ENCODE measurements at regions not wholly inside any gene's neighbourhood (a gene's known extent, or its start where the extent isn't known, plus 50 kb on each side); places are given as distances from the start of the nearest gene placed in this dataset.

- H3K27me3 Mint-ChIP-seq, result no peaks in the 10 kb centered on the region
- POLR2A ChIA-PET, result no interaction called here
- Histone ChIP-seq H3K4me2 (replicated peaks; ENCODE audit: low read depth, low read length, poor library complexity, severe bottlenecking) (no peak overlapping the region), H3K9me3 (ENCODE audit: control extremely low read depth in 1 of 3, control insufficient read depth in 2 of 3, insufficient read depth in 1 of 3, low read length in 2 of 3) (no peaks in the 10 kb centered on the region), H4K20me1 (ENCODE audit: control insufficient read depth, insufficient read depth, low read length, poor library complexity, severe bottlenecking) (no peaks in the 10 kb centered on the region), H3K4me3 (ENCODE audit: control extremely low read depth in 1 of 5, extremely low read depth in 1 of 5, insufficient read depth in 1 of 5, low read depth in 2 of 5, low read length in 4 of 5) (no peak overlapping the region), H3K36me3 (replicated peaks in 1 of 2; ENCODE audit: control extremely low read depth in 1 of 2, control insufficient read depth in 1 of 2, extremely low read depth in 1 of 2, insufficient read depth in 2 of 2, low read length in 1 of 2) (no peaks in the 10 kb centered on the region), H2AFZ (ENCODE audit: insufficient read depth, low read depth, low read length, poor library complexity, severe bottlenecking) (no peak overlapping the region), H3K27ac (ENCODE audit: low read length in 2 of 2) (no peak overlapping the region), H3K9ac (ENCODE audit: low read length) (no peak overlapping the region), H3K27me3 (replicated peaks in 1 of 4; ENCODE audit: control extremely low read depth in 1 of 4, control insufficient read depth in 3 of 4, insufficient read depth in 4 of 4, low read length in 3 of 4) (no peaks in the 10 kb centered on the region), H3K4me1 (ENCODE audit: control insufficient read depth in 2 of 2, insufficient read depth in 2 of 2, low read length in 2 of 2) (no peaks in the 10 kb centered on the region), H3K79me2 (ENCODE audit: control insufficient read depth, insufficient read depth, low read length) (no peaks in the 10 kb centered on the region)
- CTCF ChIA-PET, result no interaction called here
- DNase-seq (no peak), ATAC-seq (ENCODE audit: low read depth) (no peak)
- no peaks in the 10 kb centered on the region for H3K9me3 Mint-ChIP-seq (ENCODE audit: insufficient read depth)
- WGBS (ENCODE audit: insufficient coverage), result 100% methylated on average over 10 of the region's 12 CpGs
- no peak overlapping the region for H3K27ac Mint-ChIP-seq
- no peak overlapping the region for H3K4me3 Mint-ChIP-seq
- intact Hi-C loops (cut with micrococcal nuclease), result no loop called here
- no peak for TF ChIP-seq EZH2 (IDR thresholded peaks at IDR 0.05; ENCODE audit: borderline replicate concordance, insufficient read depth, low read depth, low read length, poor library complexity, severe bottlenecking)
- no peak for TF ChIP-seq CTCF (IDR thresholded peaks at IDR 0.05)
- H3K4me1 Mint-ChIP-seq, result no peaks in the 10 kb centered on the region
Measured at GRCh38 chr10:34932235-34932634, 117.1 kb upstream of the PARD3 start.

DNA sequence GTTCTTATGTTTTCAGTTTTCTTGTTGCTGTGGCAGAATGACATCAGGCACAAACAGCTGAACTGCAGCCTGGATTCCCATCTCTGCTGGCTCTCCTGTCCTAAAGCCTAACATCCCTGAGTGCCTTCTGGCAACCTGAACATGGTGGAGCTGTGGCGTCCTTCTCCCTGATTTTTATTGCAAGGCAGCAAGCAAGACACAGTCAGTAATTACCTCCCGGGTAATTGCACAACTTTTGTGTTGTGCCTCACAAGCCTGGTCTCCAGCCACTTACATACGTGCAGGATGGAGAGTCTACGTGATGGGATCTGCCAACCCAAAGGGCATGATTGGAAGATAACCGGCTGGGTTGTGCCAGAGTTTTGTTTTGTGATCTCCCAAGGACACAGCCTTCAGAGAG lies 116.1 kb upstream of the PARD3 start:
- H3K4me3 Mint-ChIP-seq, result no peak overlapping the region
- POLR2A ChIA-PET, result no interaction called here
- no peaks in the 10 kb centered on the region for H3K36me3 ChIP-seq (replicated peaks in 1 of 2; ENCODE audit: control extremely low read depth in 1 of 2, control insufficient read depth in 1 of 2, extremely low read depth in 1 of 2, insufficient read depth in 2 of 2, low read length in 1 of 2)

More for the DNA sequence above, 116.1 kb upstream of the PARD3 start:
- no peaks in the 10 kb centered on the region for H3K79me2 ChIP-seq (ENCODE audit: control insufficient read depth, insufficient read depth, low read length)
- 92% methylated on average over 5 of the region's 5 CpGs for WGBS (ENCODE audit: insufficient coverage)
- no peaks in the 10 kb centered on the region for H4K20me1 ChIP-seq (ENCODE audit: control insufficient read depth, insufficient read depth, low read length, poor library complexity, severe bottlenecking)
- no peaks in the 10 kb centered on the region for H3K27me3 Mint-ChIP-seq
- no peaks in the 10 kb centered on the region for H3K4me1 Mint-ChIP-seq
- H3K27ac ChIP-seq (ENCODE audit: low read length in 2 of 2), result no peak overlapping the region
- H3K9me3 Mint-ChIP-seq (ENCODE audit: insufficient read depth), result no peaks in the 10 kb centered on the region
- H3K27ac Mint-ChIP-seq, result no peak overlapping the region
- H3K4me3 ChIP-seq (ENCODE audit: control extremely low read depth in 1 of 5, extremely low read depth in 1 of 5, insufficient read depth in 1 of 5, low read depth in 2 of 5, low read length in 4 of 5), result no peak overlapping the region
- H3K4me1 ChIP-seq (ENCODE audit: control insufficient read depth in 2 of 2, insufficient read depth in 2 of 2, low read length in 2 of 2), result no peaks in the 10 kb centered on the region
- peaks cover 0 to 3% (median 0%) of the 10 kb centered on the region in 3 donors for H3K9me3 ChIP-seq (ENCODE audit: control extremely low read depth in 1 of 3, control insufficient read depth in 2 of 3, insufficient read depth in 1 of 3, low read length in 2 of 3)
- ATAC-seq (ENCODE audit: low read depth), result no peak
- no peak overlapping the region for H2AFZ ChIP-seq (ENCODE audit: insufficient read depth, low read depth, low read length, poor library complexity, severe bottlenecking)
- no peak for DNase-seq
- H3K27me3 ChIP-seq (replicated peaks in 1 of 4; ENCODE audit: control extremely low read depth in 1 of 4, control insufficient read depth in 3 of 4, insufficient read depth in 4 of 4, low read length in 3 of 4), result no peaks in the 10 kb centered on the region
- intact Hi-C loops (cut with micrococcal nuclease), result no loop called here
- TF ChIP-seq EZH2 (IDR thresholded peaks at IDR 0.05; ENCODE audit: borderline replicate concordance, insufficient read depth, low read depth, low read length, poor library complexity, severe bottlenecking) (no peak), CTCF (IDR thresholded peaks at IDR 0.05) (no peak)
- CTCF ChIA-PET, result no interaction called here
- no peak overlapping the region for H3K9ac ChIP-seq (ENCODE audit: low read length)
- H3K4me2 ChIP-seq (replicated peaks; ENCODE audit: low read depth, low read length, poor library complexity, severe bottlenecking), result no peak overlapping the region

All from B cell (primary cell).